ENCODE measurements at regions not wholly inside any gene's neighbourhood (a gene's known extent, or its start where the extent isn't known, plus 50 kb on each side); places are given as distances from the start of the nearest gene placed in this dataset.
"Not testable (repeated sequence)": the region's sequence is repeated elsewhere in the genome, so short reads cannot be mapped to it uniquely, and the experiment has no call there.

GRCh38 chr7:106448346-106448991 lies 163.7 kb upstream of the NAMPT start:
- no peaks in the 10 kb centered on the region for H3K4me1 Mint-ChIP-seq (ENCODE audit: low read depth, unreplicated experiment)
- CTCF ChIA-PET = no interaction called here
- no TSS peak for BruUV-seq (replicated peaks)
- intact Hi-C loops (cut with micrococcal nuclease; ENCODE audit: unreplicated experiment) = no loop called here
- no peaks in the 10 kb centered on the region for H3K36me3 Mint-ChIP-seq (ENCODE audit: insufficient read depth, unreplicated experiment)
- no peak for DNase-seq
- no peak overlapping the region for H3K27ac Mint-ChIP-seq (ENCODE audit: unreplicated experiment)
- no peak overlapping the region for H3K4me3 Mint-ChIP-seq (ENCODE audit: low read depth, unreplicated experiment)
- peaks cover 6% of the 10 kb centered on the region for H3K9me3 Mint-ChIP-seq (ENCODE audit: low read depth, unreplicated experiment)
- TF ChIP-seq, protein P1, sequence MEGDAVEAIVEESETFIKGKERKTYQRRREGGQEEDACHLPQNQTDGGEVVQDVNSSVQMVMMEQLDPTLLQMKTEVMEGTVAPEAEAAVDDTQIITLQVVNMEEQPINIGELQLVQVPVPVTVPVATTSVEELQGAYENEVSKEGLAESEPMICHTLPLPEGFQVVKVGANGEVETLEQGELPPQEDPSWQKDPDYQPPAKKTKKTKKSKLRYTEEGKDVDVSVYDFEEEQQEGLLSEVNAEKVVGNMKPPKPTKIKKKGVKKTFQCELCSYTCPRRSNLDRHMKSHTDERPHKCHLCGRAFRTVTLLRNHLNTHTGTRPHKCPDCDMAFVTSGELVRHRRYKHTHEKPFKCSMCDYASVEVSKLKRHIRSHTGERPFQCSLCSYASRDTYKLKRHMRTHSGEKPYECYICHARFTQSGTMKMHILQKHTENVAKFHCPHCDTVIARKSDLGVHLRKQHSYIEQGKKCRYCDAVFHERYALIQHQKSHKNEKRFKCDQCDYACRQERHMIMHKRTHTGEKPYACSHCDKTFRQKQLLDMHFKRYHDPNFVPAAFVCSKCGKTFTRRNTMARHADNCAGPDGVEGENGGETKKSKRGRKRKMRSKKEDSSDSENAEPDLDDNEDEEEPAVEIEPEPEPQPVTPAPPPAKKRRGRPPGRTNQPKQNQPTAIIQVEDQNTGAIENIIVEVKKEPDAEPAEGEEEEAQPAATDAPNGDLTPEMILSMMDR (IDR thresholded peaks at IDR 0.05; ENCODE audit: unreplicated experiment) = no peak
- H3K27me3 Mint-ChIP-seq (ENCODE audit: unreplicated experiment) = no peaks in the 10 kb centered on the region

- Mint-ChIP-seq H3K4me1 (ENCODE audit: low read depth, unreplicated experiment) (no peaks in the 10 kb centered on the region), H3K27me3 (ENCODE audit: unreplicated experiment) (no peaks in the 10 kb centered on the region), H3K9me3 (ENCODE audit: low read depth, unreplicated experiment) (peaks cover 6% of the 10 kb centered on the region), H3K4me3 (ENCODE audit: low read depth, unreplicated experiment) (no peak overlapping the region), H3K36me3 (ENCODE audit: insufficient read depth, unreplicated experiment) (no peaks in the 10 kb centered on the region), H3K27ac (ENCODE audit: unreplicated experiment) (peak overlapping the region; percentile 28)
- no TSS peak for BruUV-seq (replicated peaks)
- DNase-seq = no peak
- TF ChIP-seq, protein P1 (IDR thresholded peaks at IDR 0.05; ENCODE audit: unreplicated experiment) = no peak
- intact Hi-C loops (cut with micrococcal nuclease; ENCODE audit: unreplicated experiment) = no loop called here
- CTCF ChIA-PET = no interaction called here
These were observed 162.6 kb upstream of the NAMPT start for GRCh38 chr7:106447318-106447847.

GRCh38 chr7:106445366-106445765 lies 160.6 kb upstream of the NAMPT start:
- intact Hi-C loops (cut with micrococcal nuclease; ENCODE audit: unreplicated experiment); H3K36me3 Mint-ChIP-seq (ENCODE audit: insufficient read depth, unreplicated experiment); H3K27me3 Mint-ChIP-seq (ENCODE audit: unreplicated experiment); DNase-seq; H3K4me3 Mint-ChIP-seq (ENCODE audit: low read depth, unreplicated experiment); H3K9me3 Mint-ChIP-seq (ENCODE audit: low read depth, unreplicated experiment); H3K27ac Mint-ChIP-seq (ENCODE audit: unreplicated experiment); H3K4me1 Mint-ChIP-seq (ENCODE audit: low read depth, unreplicated experiment); BruUV-seq (replicated peaks); CTCF ChIA-PET: not testable (repeated sequence)

DNA sequence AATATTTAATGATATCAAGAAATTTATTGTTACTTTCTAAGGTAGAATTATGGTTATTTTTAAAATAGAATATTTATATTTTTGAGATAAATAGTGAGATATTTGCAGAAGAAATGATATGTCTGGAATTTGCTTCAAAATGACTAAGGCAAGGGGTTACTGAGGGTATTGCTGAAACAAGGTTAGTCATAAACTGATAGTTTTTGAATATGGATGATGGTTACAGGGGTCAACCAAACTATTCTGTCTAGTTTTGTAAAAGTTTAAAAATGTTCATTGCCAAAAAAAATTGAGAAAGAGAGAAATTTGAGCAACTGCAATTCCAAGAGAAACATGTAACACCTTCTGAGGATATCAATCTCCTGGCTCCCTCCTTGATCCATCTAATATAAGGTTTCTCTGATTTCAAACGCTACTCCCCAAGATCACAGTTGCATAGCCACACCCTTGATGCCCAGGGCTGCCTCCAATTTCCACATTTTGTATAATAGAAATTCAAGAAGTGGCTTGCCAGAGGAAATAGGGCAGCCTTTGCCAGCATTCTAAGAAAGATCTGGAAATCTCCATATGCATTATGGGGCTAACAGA lies 159.4 kb upstream of the NAMPT start:
- Mint-ChIP-seq H3K4me3 (ENCODE audit: low read depth, unreplicated experiment) (no peak overlapping the region), H3K27me3 (ENCODE audit: unreplicated experiment) (no peaks in the 10 kb centered on the region), H3K36me3 (ENCODE audit: insufficient read depth, unreplicated experiment) (no peaks in the 10 kb centered on the region), H3K9me3 (ENCODE audit: low read depth, unreplicated experiment) (peaks cover 5% of the 10 kb centered on the region), H3K27ac (ENCODE audit: unreplicated experiment) (no peak overlapping the region), H3K4me1 (ENCODE audit: low read depth, unreplicated experiment) (no peaks in the 10 kb centered on the region)
- CTCF ChIA-PET = no interaction called here
- intact Hi-C loops (cut with micrococcal nuclease; ENCODE audit: unreplicated experiment) = no loop called here
- TF ChIP-seq, protein P1 (IDR thresholded peaks at IDR 0.05; ENCODE audit: unreplicated experiment) = no peak
- no peak for DNase-seq
- BruUV-seq (replicated peaks) = no TSS peak

DNA sequence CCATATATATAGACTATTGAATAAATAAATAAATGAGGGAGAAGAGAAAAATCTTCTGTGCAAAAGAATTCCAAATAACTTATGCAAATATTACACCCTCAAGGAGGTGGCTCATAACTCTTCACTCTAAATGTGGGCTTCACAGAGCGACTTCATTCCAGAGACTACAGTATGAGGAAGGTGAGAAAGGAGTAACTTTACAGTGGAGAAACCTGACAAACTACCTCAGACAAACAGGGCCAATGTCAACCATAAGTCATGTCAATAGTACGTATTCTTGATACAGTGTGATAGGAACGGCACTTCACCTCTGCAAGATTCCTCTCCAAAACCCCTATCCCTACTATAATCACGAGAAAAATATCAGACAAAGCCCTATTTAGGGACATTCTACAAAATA lies 158.4 kb upstream of the NAMPT start:
- Mint-ChIP-seq H3K27ac (ENCODE audit: unreplicated experiment) (no peak overlapping the region), H3K27me3 (ENCODE audit: unreplicated experiment) (no peaks in the 10 kb centered on the region), H3K4me1 (ENCODE audit: low read depth, unreplicated experiment) (no peaks in the 10 kb centered on the region), H3K9me3 (ENCODE audit: low read depth, unreplicated experiment) (peaks cover 5% of the 10 kb centered on the region), H3K36me3 (ENCODE audit: insufficient read depth, unreplicated experiment) (no peaks in the 10 kb centered on the region), H3K4me3 (ENCODE audit: low read depth, unreplicated experiment) (no peak overlapping the region)
- BruUV-seq (replicated peaks) = no TSS peak
- TF ChIP-seq, protein P1 (IDR thresholded peaks at IDR 0.05; ENCODE audit: unreplicated experiment) = no peak
- intact Hi-C loops (cut with micrococcal nuclease; ENCODE audit: unreplicated experiment) = no loop called here
- no peak for DNase-seq
- CTCF ChIA-PET = no interaction called here

Measured in Calu3 (cell line).